ENCODE measurements at regions not wholly inside any gene's neighbourhood (a gene's known extent, or its start where the extent isn't known, plus 50 kb on each side); places are given as distances from the start of the nearest gene placed in this dataset.

- FAIRE-seq (no peak), DNase-seq (ENCODE audit: low spot score) (no peak)
Measured at GRCh38 chr6:65948062-65948461, 241.0 kb upstream of the EYS start.

GRCh38 chr6:65943548-65943947 is 236.5 kb upstream of the EYS start:
- FAIRE-seq (no peak), DNase-seq (ENCODE audit: low spot score) (no peak)

GRCh38 chr6:65943051-65943450 is 236.0 kb upstream of the EYS start:
- DNase-seq (ENCODE audit: low spot score) (no peak), FAIRE-seq (no peak)

- FAIRE-seq: no peak
- no peak for DNase-seq (ENCODE audit: low spot score)
Measured at GRCh38 chr6:65938000-65938399, 231.0 kb upstream of the EYS start.

GRCh38 chr6:65935412-65935811 is 228.4 kb upstream of the EYS start:
- DNase-seq (ENCODE audit: low spot score): no peak
- FAIRE-seq: no peak

GRCh38 chr6:65933390-65933789 is 226.4 kb upstream of the EYS start:
- DNase-seq (ENCODE audit: low spot score): no peak
- no peak for FAIRE-seq

GRCh38 chr6:65927141-65927540 is 220.1 kb upstream of the EYS start:
- FAIRE-seq (no peak), DNase-seq (ENCODE audit: low spot score) (no peak)

GRCh38 chr6:65924411-65924810 is 217.4 kb upstream of the EYS start:
- DNase-seq (ENCODE audit: low spot score): no peak
- FAIRE-seq: no peak

- no peak for DNase-seq (ENCODE audit: low spot score)
- no peak for FAIRE-seq
Measured at GRCh38 chr6:65922049-65922448, 215.0 kb upstream of the EYS start.

GRCh38 chr6:65908065-65908464 is 201.0 kb upstream of the EYS start:
- no peak for FAIRE-seq
- no peak for DNase-seq (ENCODE audit: low spot score)

- FAIRE-seq (no peak), DNase-seq (ENCODE audit: low spot score) (no peak)
Measured at GRCh38 chr6:65903992-65904391, 197.0 kb upstream of the EYS start.

- no peak for FAIRE-seq
- DNase-seq (ENCODE audit: low spot score): no peak
Measured at GRCh38 chr6:65900928-65901327, 193.9 kb upstream of the EYS start.

GRCh38 chr6:65896140-65896539 is 189.1 kb upstream of the EYS start:
- DNase-seq (ENCODE audit: low spot score): no peak
- no peak for FAIRE-seq

GRCh38 chr6:65876668-65877067 is 169.6 kb upstream of the EYS start:
- FAIRE-seq: no peak
- no peak for DNase-seq (ENCODE audit: low spot score)

GRCh38 chr6:65852369-65852852 is 145.4 kb upstream of the EYS start:
- DNase-seq (ENCODE audit: low spot score) (no peak), FAIRE-seq (no peak)

GRCh38 chr6:65830151-65830550 is 123.1 kb upstream of the EYS start:
- FAIRE-seq (no peak), DNase-seq (ENCODE audit: low spot score) (no peak)

GRCh38 chr6:65819152-65819551 is 112.1 kb upstream of the EYS start:
- FAIRE-seq (no peak), DNase-seq (ENCODE audit: low spot score) (no peak)

GRCh38 chr6:65818576-65818975 is 111.5 kb upstream of the EYS start:
- DNase-seq (ENCODE audit: low spot score) (no peak), FAIRE-seq (no peak)

- FAIRE-seq (no peak), DNase-seq (ENCODE audit: low spot score) (no peak)
Measured at GRCh38 chr6:65816991-65817390, 110.0 kb upstream of the EYS start.

- no peak for FAIRE-seq
- no peak for DNase-seq (ENCODE audit: low spot score)
Measured at GRCh38 chr6:65814071-65814470, 107.0 kb upstream of the EYS start.

- FAIRE-seq: no peak
- DNase-seq (ENCODE audit: low spot score): no peak
Measured at GRCh38 chr6:65803186-65803585, 96.2 kb upstream of the EYS start.

- FAIRE-seq (no peak), DNase-seq (ENCODE audit: low spot score) (no peak)
Measured at GRCh38 chr6:65799389-65799788, 92.4 kb upstream of the EYS start.

GRCh38 chr6:65798280-65799014 is 91.4 kb upstream of the EYS start:
- FAIRE-seq (no peak), DNase-seq (ENCODE audit: low spot score) (no peak)

GRCh38 chr6:65790666-65791065 is 83.6 kb upstream of the EYS start:
- DNase-seq (ENCODE audit: low spot score): no peak
- no peak for FAIRE-seq

All from urothelium cell line (cell line).